GM06990 (cell line): ENCODE measurements at regions not wholly inside any gene's neighbourhood (a gene's known extent, or its start where the extent isn't known, plus 50 kb on each side); places are given as distances from the start of the nearest gene placed in this dataset.

ENCODE experiments used
- DNase-seq: peaks from one replicate; pipeline ENCODE4 v3.0.0-alpha.2; 2011; ENCODE audit not compliant: insufficient read length; ENCODE audit errors: extremely low read depth
- H3K27me3 ChIP-seq: replicated peaks from 2 replicates; pipeline ENCODE4 v1.6.0; 2011; ENCODE audit warnings: low read length; ENCODE audit not compliant: control insufficient read depth, insufficient read depth
- H3K36me3 ChIP-seq: 2 replicates; pipeline ENCODE4 v1.5.1; 2011; ENCODE audit warnings: low read length; ENCODE audit not compliant: control insufficient read depth, insufficient read depth
- H3K4me3 ChIP-seq: replicated peaks from 2 replicates; pipeline ENCODE4 v1.5.1; 2011; ENCODE audit warnings: low read depth, mild to moderate bottlenecking, control low read depth, low read length
- CTCF ChIP-seq: IDR thresholded peaks from 2 replicates; pipeline ENCODE4 v1.5.1; 2011; ENCODE audit warnings: low read length, control low read depth, mild to moderate bottlenecking, inconsistent platforms; ENCODE audit not compliant: insufficient read depth, poor library complexity, severe bottlenecking

- H3K4me3 ChIP-seq: no peak overlapping the region
- TF ChIP-seq CTCF: no peak
- DNase-seq: no peak
- H3K36me3 ChIP-seq: no peaks in the 10 kb centered on the region
- no peaks in the 10 kb centered on the region for H3K27me3 ChIP-seq
Observed at GRCh38 chr3:159608311-159608710, 380.3 kb upstream of the IL12A start.

GRCh38 chr3:159609625-159610024, 379.0 kb upstream of the IL12A start:
- H3K27me3 ChIP-seq: no peaks in the 10 kb centered on the region
- no peaks in the 10 kb centered on the region for H3K36me3 ChIP-seq
- H3K4me3 ChIP-seq: no peak overlapping the region
- DNase-seq: no peak
- no peak for TF ChIP-seq CTCF

DNA sequence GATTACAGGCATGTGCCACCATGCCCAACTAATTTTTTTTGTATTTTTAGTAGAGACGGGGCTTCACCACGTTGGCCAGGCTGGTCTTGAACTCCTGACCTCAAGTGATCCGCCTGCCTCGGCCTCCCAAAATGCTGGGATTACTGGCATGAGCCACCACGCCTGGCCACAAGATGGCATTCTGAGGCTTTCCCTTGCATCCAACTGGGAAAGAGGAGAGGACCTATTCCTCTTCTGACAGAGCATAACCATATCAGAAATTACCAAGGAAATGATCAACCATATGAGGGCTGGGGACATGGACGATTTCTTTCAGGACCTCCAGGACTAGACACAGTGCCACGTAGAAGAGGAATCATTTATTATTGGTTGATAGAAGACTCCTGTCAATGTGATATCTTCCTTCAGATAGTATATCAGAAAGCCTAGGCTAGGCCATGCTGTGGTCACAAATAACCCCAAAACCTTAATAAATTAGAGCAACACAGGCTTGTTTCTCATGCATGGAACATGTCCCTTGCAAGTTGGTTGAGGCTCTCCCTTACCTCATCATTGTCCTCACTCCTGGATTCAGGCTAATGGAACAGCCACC, 372.3 kb upstream of the IL12A start:
- no peak for TF ChIP-seq CTCF
- H3K27me3 ChIP-seq: no peaks in the 10 kb centered on the region
- H3K4me3 ChIP-seq: no peak overlapping the region
- no peaks in the 10 kb centered on the region for H3K36me3 ChIP-seq
- DNase-seq: no peak

GRCh38 chr3:159619341-159619885, 369.2 kb upstream of the IL12A start:
- no peak overlapping the region for H3K4me3 ChIP-seq
- H3K36me3 ChIP-seq: no peaks in the 10 kb centered on the region
- H3K27me3 ChIP-seq: no peaks in the 10 kb centered on the region; the same call in 1 of the 2 replicates
- TF ChIP-seq CTCF: no peak
- DNase-seq: no peak

- H3K36me3 ChIP-seq: no peaks in the 10 kb centered on the region
- H3K27me3 ChIP-seq: no peaks in the 10 kb centered on the region; the same call in 1 of the 2 replicates
- no peak for TF ChIP-seq CTCF
- no peak overlapping the region for H3K4me3 ChIP-seq
- no peak for DNase-seq
Observed at GRCh38 chr3:159620281-159620680, 368.4 kb upstream of the IL12A start.
